HG03095 (cell line): ENCODE measurements at regions not wholly inside any gene's neighbourhood (a gene's known extent, or its start where the extent isn't known, plus 50 kb on each side); places are given as distances from the start of the nearest gene placed in this dataset.

Experiments used
- ATAC-seq: cut with Tn5 transposase; IDR thresholded peaks from one replicate; pipeline ENCODE4 v1.9.1; 2021; ENCODE audit warnings: moderate library complexity; ENCODE audit not compliant: unreplicated experiment

- no peak for ATAC-seq
Measured at GRCh38 chr7:84502239-84502638, 307.6 kb upstream of the SEMA3A start.

- no peak for ATAC-seq
Measured at GRCh38 chr7:84497873-84498272, 303.3 kb upstream of the SEMA3A start.

- ATAC-seq, result no peak
Measured at GRCh38 chr7:84495128-84495527, 300.5 kb upstream of the SEMA3A start.

- ATAC-seq, result no peak
Measured at GRCh38 chr7:84492098-84493034, 297.8 kb upstream of the SEMA3A start.

GRCh38 chr7:84490661-84491060 is 296.1 kb upstream of the SEMA3A start:
- no peak for ATAC-seq

- ATAC-seq, result no peak
Measured at GRCh38 chr7:84484502-84485079, 290.0 kb upstream of the SEMA3A start.

GRCh38 chr7:84482476-84482875 is 287.9 kb upstream of the SEMA3A start:
- no peak for ATAC-seq

GRCh38 chr7:84479059-84479458 is 284.5 kb upstream of the SEMA3A start:
- ATAC-seq, result no peak

- no peak for ATAC-seq
Measured at GRCh38 chr7:84477786-84478478, 283.3 kb upstream of the SEMA3A start.

- ATAC-seq, result no peak
Measured at GRCh38 chr7:84474436-84474835, 279.8 kb upstream of the SEMA3A start.

- no peak for ATAC-seq
Measured at GRCh38 chr7:84471576-84471975, 277.0 kb upstream of the SEMA3A start.

GRCh38 chr7:84469034-84469433 is 274.4 kb upstream of the SEMA3A start:
- ATAC-seq, result no peak

- no peak for ATAC-seq
Measured at GRCh38 chr7:84462259-84462658, 267.7 kb upstream of the SEMA3A start.

GRCh38 chr7:84461093-84461492 is 266.5 kb upstream of the SEMA3A start:
- ATAC-seq, result no peak

- ATAC-seq, result no peak
Measured at GRCh38 chr7:84455788-84456187, 261.2 kb upstream of the SEMA3A start.

GRCh38 chr7:84454174-84454959 is 259.8 kb upstream of the SEMA3A start:
- ATAC-seq, result no peak

- no peak for ATAC-seq
Measured at GRCh38 chr7:84452618-84453017, 258.0 kb upstream of the SEMA3A start.

GRCh38 chr7:84450772-84451171 is 256.2 kb upstream of the SEMA3A start:
- no peak for ATAC-seq

GRCh38 chr7:84447636-84448293 is 253.2 kb upstream of the SEMA3A start:
- no peak for ATAC-seq

- no peak for ATAC-seq
Measured at GRCh38 chr7:84446991-84447480, 252.4 kb upstream of the SEMA3A start.
